Tibial artery (tissue), 4 donors: ENCODE measurements at regions not wholly inside any gene's neighbourhood (a gene's known extent, or its start where the extent isn't known, plus 50 kb on each side); places are given as distances from the start of the nearest gene placed in this dataset.

Experiments
- DNase-seq, 2 donors: peaks; one replicate each; pipeline ENCODE4 v3.0.0-alpha.2; 2019
- H3K27ac ChIP-seq, 2 donors: fragments of 200-600 bp; sonication (generic) in 1 of 2; 1 replicate in 1 of 2; 2 replicates in 1 of 2; pipeline ENCODE4 v1.5.1; 2018 to 2019; ENCODE audit warnings: mild to moderate bottlenecking in 1 of 2
- H3K27me3 ChIP-seq, 2 donors: fragments of 200-600 bp; sonication (generic) in 1 of 2; one replicate each; pipeline versions ENCODE4 v1.5.1 to v1.6.0; 2016 to 2019
- H3K36me3 ChIP-seq, 3 donors: fragments of 200-600 bp; sonication (generic) in 2 of 3; one replicate each; pipeline ENCODE4 v1.5.1; 2016 to 2019; ENCODE audit warnings: mild to moderate bottlenecking in 2 of 3
- H3K4me1 ChIP-seq, 4 donors: fragments of 200-600 bp; sonication (generic) in 2 of 4; 1 replicate in 3 of 4; 2 replicates in 1 of 4; pipeline ENCODE4 v1.5.1; 2016 to 2019
- H3K4me3 ChIP-seq, 2 donors: fragments of 200-600 bp; sonication (generic) in 1 of 2; 1 replicate in 1 of 2; 2 replicates in 1 of 2; pipeline ENCODE4 v1.5.1; 2018 to 2019; ENCODE audit warnings: mild to moderate bottlenecking in 2 of 2
- H3K9me3 ChIP-seq, 3 donors: fragments of 200-600 bp; sonication (generic) in 1 of 3; one replicate each; pipeline ENCODE4 v1.5.1; 2016 to 2019
- CTCF ChIP-seq, 2 experiments: fragments of 200-600 bp in 1 of 2; fragments of 450-650 bp in 1 of 2; IDR thresholded peaks; one replicate each; pipeline ENCODE4 v1.5.1; 2017 to 2019; ENCODE audit warnings: antibody characterized with exemption in 2 of 2, mild to moderate bottlenecking in 1 of 2, moderate library complexity in 1 of 2
- intact Hi-C: fragments of 100-400 bp; cut with DNase I; formaldehyde crosslinking; loops from one replicate; pipeline ENCODE4 v1.15.0; 2023; ENCODE audit warnings: low total_unique reads

GRCh38 chr12:66879409-66879808 lies 200.5 kb upstream of the GRIP1 start:
- no peak overlapping the region for H3K27ac ChIP-seq
- intact Hi-C loops: no loop called here
- no peaks in the 10 kb centered on the region for H3K9me3 ChIP-seq
- no peaks in the 10 kb centered on the region for H3K27me3 ChIP-seq
- no peak for DNase-seq
- no peak for TF ChIP-seq CTCF (IDR thresholded peaks at IDR 0.05)
- no peaks in the 10 kb centered on the region for H3K36me3 ChIP-seq
- no peaks in the 10 kb centered on the region for H3K4me1 ChIP-seq
- no peak overlapping the region for H3K4me3 ChIP-seq

- H3K36me3 ChIP-seq: no peaks in the 10 kb centered on the region
- no peaks in the 10 kb centered on the region for H3K4me1 ChIP-seq
- H3K27me3 ChIP-seq: no peaks in the 10 kb centered on the region
- H3K4me3 ChIP-seq: no peak overlapping the region
- TF ChIP-seq CTCF (IDR thresholded peaks at IDR 0.05): no peak
- H3K9me3 ChIP-seq: no peaks in the 10 kb centered on the region
- intact Hi-C loops: no loop called here
- DNase-seq: no peak
- no peak overlapping the region for H3K27ac ChIP-seq
Observed at GRCh38 chr12:66881386-66881785, 202.5 kb upstream of the GRIP1 start.

- no peaks in the 10 kb centered on the region for H3K36me3 ChIP-seq
- DNase-seq: no peak
- no peaks in the 10 kb centered on the region for H3K4me1 ChIP-seq
- intact Hi-C loops: no loop called here
- H3K4me3 ChIP-seq: no peak overlapping the region
- no peaks in the 10 kb centered on the region for H3K9me3 ChIP-seq
- no peak overlapping the region for H3K27ac ChIP-seq
- TF ChIP-seq CTCF (IDR thresholded peaks at IDR 0.05): no peak
- H3K27me3 ChIP-seq: no peaks in the 10 kb centered on the region
Observed at GRCh38 chr12:66884091-66884490, 205.2 kb upstream of the GRIP1 start.

GRCh38 chr12:66885115-66885875 lies 206.4 kb upstream of the GRIP1 start:
- no peak for DNase-seq
- H3K27me3 ChIP-seq: no peaks in the 10 kb centered on the region
- intact Hi-C loops: no loop called here
- H3K4me3 ChIP-seq: no peak overlapping the region
- no peak overlapping the region for H3K27ac ChIP-seq
- no peaks in the 10 kb centered on the region for H3K4me1 ChIP-seq
- H3K9me3 ChIP-seq: no peaks in the 10 kb centered on the region
- no peaks in the 10 kb centered on the region for H3K36me3 ChIP-seq
- TF ChIP-seq CTCF (IDR thresholded peaks at IDR 0.05): no peak

- no peak for TF ChIP-seq CTCF (IDR thresholded peaks at IDR 0.05)
- H3K9me3 ChIP-seq: no peaks in the 10 kb centered on the region
- no peaks in the 10 kb centered on the region for H3K27me3 ChIP-seq
- no peak overlapping the region for H3K4me3 ChIP-seq
- DNase-seq: no peak
- H3K27ac ChIP-seq: no peak overlapping the region
- H3K36me3 ChIP-seq: no peaks in the 10 kb centered on the region
- no peaks in the 10 kb centered on the region for H3K4me1 ChIP-seq
- intact Hi-C loops: no loop called here
Observed at GRCh38 chr12:66896797-66897196, 217.9 kb upstream of the GRIP1 start.
